ENCODE measurements at regions not wholly inside any gene's neighbourhood (a gene's known extent, or its start where the extent isn't known, plus 50 kb on each side); places are given as distances from the start of the nearest gene placed in this dataset.
A peak's percentile ranks its signal among the peaks of the same experiment; 100 is the strongest.
"Not testable (repeated sequence)": the region's sequence is repeated elsewhere in the genome, so short reads cannot be mapped to it uniquely, and the experiment has no call there.

- peak overlapping the region in 3 of 4 donors; percentile 25 to 59 (median 48) for H3K27ac ChIP-seq
- H3K4me3 ChIP-seq: peak overlapping the region; percentile 7 to 57 (median 32)
- DNase-seq: peak; percentile 83 to 96 (median 92)
Measured at GRCh38 chr13:27362064-27362751, 62.2 kb upstream of the GTF3A start.

GRCh38 chr13:27363637-27364036 lies 60.8 kb upstream of the GTF3A start:
- not testable (repeated sequence) for H3K27me3 ChIP-seq, FAIRE-seq, H3K4me3 ChIP-seq, H3K27ac ChIP-seq, ATAC-seq, DNase-seq, H3K9me3 ChIP-seq, H3K36me3 ChIP-seq
- 82 to 85% methylated on average over 5 of the region's 5 CpGs for WGBS, 2 donors
- H3K4me1 ChIP-seq: peaks cover 10 to 17% (median 13%) of the 10 kb centered on the region in 3 donors
- intact Hi-C loops (cut with DNase I): loop anchor here in 2 of 3 donors (5.0 to 10.0 kb wide), 2 partner anchors 464 to 621 kb away; partner anchors contain the start of gene URAD (in 2 of the 2)

More at GRCh38 chr13:27362064-27362751, 62.2 kb upstream of the GTF3A start:
- ATAC-seq (peak; percentile 94 to 98 (median 96)), FAIRE-seq (no peak)
- no peaks in the 10 kb centered on the region for H3K36me3 ChIP-seq
- no peaks in the 10 kb centered on the region for H3K27me3 ChIP-seq
- no peaks in the 10 kb centered on the region for H3K9me3 ChIP-seq
- intact Hi-C loops (cut with DNase I): loop anchor here in 2 of 3 donors (5.0 to 10.0 kb wide), 2 partner anchors 465 to 623 kb away; partner anchors contain the start of gene URAD (in 2 of the 2)
- peaks cover 0 to 6% (median 5%) of the 10 kb centered on the region in 3 donors for H3K4me1 ChIP-seq
- WGBS, 2 donors: 3 to 4% methylated on average over 36 of the region's 36 CpGs
- peak; percentile 89 to 91 (median 90) for TF ChIP-seq CTCF (IDR thresholded peaks at IDR 0.05)

GRCh38 chr13:27367570-27367969 lies 56.8 kb upstream of the GTF3A start:
- intact Hi-C loops (cut with DNase I): loop anchor here in 2 of 3 donors (10.0 kb wide), 1 partner anchor 617 kb away; the partner anchor contains the start of gene URAD (in 2 of the 2)
- H3K36me3 ChIP-seq: no peaks in the 10 kb centered on the region
- H3K4me1 ChIP-seq: peaks cover 23 to 42% (median 39%) of the 10 kb centered on the region in 3 donors
- FAIRE-seq: no peak
- no peaks in the 10 kb centered on the region for H3K9me3 ChIP-seq
- TF ChIP-seq CTCF (IDR thresholded peaks at IDR 0.05): no peak
- H3K27ac ChIP-seq: peak overlapping the region; percentile 79 to 95 (median 86)
- H3K27me3 ChIP-seq: no peaks in the 10 kb centered on the region
- 16 to 18% methylated on average over 5 of the region's 5 CpGs for WGBS, 2 donors
- DNase-seq: peak in 4 of 6 donors; percentile 66 to 87 (median 84)
- peak; percentile 74 to 78 (median 76) for ATAC-seq
- H3K4me3 ChIP-seq: peak overlapping the region in 2 of 4 donors; percentile 1 to 7

- TF ChIP-seq CTCF (IDR thresholded peaks at IDR 0.05): no peak
Measured at GRCh38 chr13:27370305-27370872, 54.0 kb upstream of the GTF3A start.

GRCh38 chr13:27371932-27372331 lies 52.5 kb upstream of the GTF3A start:
- ATAC-seq (peak; percentile 41 to 63 (median 54)), FAIRE-seq (no peak), DNase-seq (peak; percentile 76 to 93 (median 88))
- no peak for TF ChIP-seq CTCF (IDR thresholded peaks at IDR 0.05)
- H3K27ac ChIP-seq: peak overlapping the region; percentile 81 to 86 (median 84)
- H3K4me1 ChIP-seq: peaks cover 24 to 49% (median 43%) of the 10 kb centered on the region in 3 donors
- H3K27me3 ChIP-seq: no peaks in the 10 kb centered on the region
- H3K36me3 ChIP-seq: no peaks in the 10 kb centered on the region
- peak overlapping the region in 1 of 4 donors; percentile 15 for H3K4me3 ChIP-seq
- intact Hi-C loops (cut with DNase I): no loop called here
- no peaks in the 10 kb centered on the region for H3K9me3 ChIP-seq
- 37 to 48% methylated on average over 5 of the region's 5 CpGs for WGBS, 2 donors

More at GRCh38 chr13:27370305-27370872, 54.0 kb upstream of the GTF3A start:
- ATAC-seq (no peak), FAIRE-seq (no peak), DNase-seq (no peak)
- Histone ChIP-seq H3K9me3 (no peaks in the 10 kb centered on the region), H3K36me3 (no peaks in the 10 kb centered on the region), H3K27ac (peak overlapping the region in 1 of 4 donors; percentile 84), H3K27me3 (no peaks in the 10 kb centered on the region), H3K4me3 (no peak overlapping the region), H3K4me1 (peaks cover 24 to 48% (median 43%) of the 10 kb centered on the region in 3 donors)
- 88 to 94% methylated on average over 12 of the region's 12 CpGs for WGBS, 2 donors
- intact Hi-C loops (cut with DNase I): no loop called here
